CD4-positive, alpha-beta T cell (primary cell): ENCODE measurements at regions not wholly inside any gene's neighbourhood (a gene's known extent, or its start where the extent isn't known, plus 50 kb on each side); places are given as distances from the start of the nearest gene placed in this dataset.

Experiments used
- ATAC-seq: fragments of 200-7000 bp; cut with Tn5 transposase; one replicate; pipeline ENCODE4 v1.10.0; 2022; ENCODE audit warnings: mild to moderate bottlenecking; ENCODE audit not compliant: poor library complexity
- CTCF ChIA-PET: fragments of 350-600 bp; sonication (Branson Sonifier 250); formaldehyde crosslinking; loops from one replicate; lab custom pipeline; 2021; ENCODE audit warnings: antibody characterized with exemption, inconsistent platforms; lab: Charles Lee
- POLR2A ChIA-PET: fragments of 350-600 bp; sonication (Branson Sonifier 250); formaldehyde crosslinking; loops from one replicate; lab custom pipeline; 2021; ENCODE audit warnings: antibody characterized with exemption, inconsistent platforms; lab: Charles Lee
- DNase-seq, 14 experiments: peaks; one replicate each; pipeline ENCODE4 v3.0.0-alpha.2; 2013 to 2020; ENCODE audit warnings: mixed read lengths in 2 of 14
- H3K27ac ChIP-seq, 2 donors: one replicate each; pipeline versions ENCODE4 v1.5.1 to v1.7.0; 2013; ENCODE audit warnings: low read length in 2 of 2, low read depth in 1 of 2, mild to moderate bottlenecking in 1 of 2
- H3K27me3 ChIP-seq, 2 experiments: 1 replicate in 1 of 2; 2 replicates in 1 of 2; pipeline versions ENCODE4 v1.6.1 to v1.7.0; 2013; ENCODE audit warnings: low read length in 2 of 2, control low read depth in 1 of 2, mild to moderate bottlenecking in 1 of 2, moderate library complexity in 1 of 2; ENCODE audit not compliant: insufficient read depth in 2 of 2, control insufficient read depth in 1 of 2
- H3K36me3 ChIP-seq: one replicate; pipeline ENCODE4 v1.6.1; 2013; ENCODE audit warnings: low read length, control low read depth; ENCODE audit not compliant: insufficient read depth
- H3K4me1 ChIP-seq: one replicate; pipeline ENCODE4 v1.6.1; 2013; ENCODE audit warnings: low read length, control low read depth; ENCODE audit not compliant: insufficient read depth
- H3K4me3 ChIP-seq: one replicate; pipeline ENCODE4 v1.5.1; 2013; ENCODE audit warnings: mild to moderate bottlenecking, low read length, moderate library complexity
- H3K9me3 ChIP-seq, 2 experiments: 1 replicate in 1 of 2; 2 replicates in 1 of 2; pipeline versions ENCODE4 v1.6.1 to v1.7.0; 2013; ENCODE audit warnings: low read length in 2 of 2, mild to moderate bottlenecking in 2 of 2, control low read depth in 1 of 2, moderate library complexity in 1 of 2; ENCODE audit not compliant: control insufficient read depth in 1 of 2, insufficient read depth in 1 of 2
- H3K27ac Mint-ChIP-seq: one replicate; pipeline ENCODE4 v1.8.0; 2020; ENCODE audit warnings: mixed read lengths
- H3K27me3 Mint-ChIP-seq: one replicate; pipeline ENCODE4 v1.8.0; 2021; ENCODE audit warnings: mixed read lengths
- H3K36me3 Mint-ChIP-seq: one replicate; pipeline ENCODE4 v1.8.0; 2021; ENCODE audit warnings: low read depth, mixed read lengths
- H3K4me1 Mint-ChIP-seq: one replicate; pipeline ENCODE4 v1.8.0; 2021; ENCODE audit warnings: low read depth, mixed read lengths
- H3K4me3 Mint-ChIP-seq: one replicate; pipeline ENCODE4 v1.8.0; 2020; ENCODE audit warnings: mild to moderate bottlenecking, mixed read lengths
- H3K9me3 Mint-ChIP-seq: one replicate; pipeline ENCODE4 v1.8.0; 2020; ENCODE audit warnings: mixed read lengths
- intact Hi-C, 2 experiments: fragments of 100-400 bp; cut with DNase I in 1 of 2; cut with micrococcal nuclease in 1 of 2; formaldehyde crosslinking; loops; one replicate each; pipeline versions ENCODE4 v1.15.1 to v1.9.0; 2023 to 2025; cut with DNase I, micrococcal nuclease
- TF ChIP-seq, protein P1 (sequence below): fragments of 200-600 bp; IDR thresholded peaks from one replicate; pipeline ENCODE4 v1.8.0; 2022; ENCODE audit warnings: antibody characterized with exemption, mild to moderate bottlenecking

DNA sequence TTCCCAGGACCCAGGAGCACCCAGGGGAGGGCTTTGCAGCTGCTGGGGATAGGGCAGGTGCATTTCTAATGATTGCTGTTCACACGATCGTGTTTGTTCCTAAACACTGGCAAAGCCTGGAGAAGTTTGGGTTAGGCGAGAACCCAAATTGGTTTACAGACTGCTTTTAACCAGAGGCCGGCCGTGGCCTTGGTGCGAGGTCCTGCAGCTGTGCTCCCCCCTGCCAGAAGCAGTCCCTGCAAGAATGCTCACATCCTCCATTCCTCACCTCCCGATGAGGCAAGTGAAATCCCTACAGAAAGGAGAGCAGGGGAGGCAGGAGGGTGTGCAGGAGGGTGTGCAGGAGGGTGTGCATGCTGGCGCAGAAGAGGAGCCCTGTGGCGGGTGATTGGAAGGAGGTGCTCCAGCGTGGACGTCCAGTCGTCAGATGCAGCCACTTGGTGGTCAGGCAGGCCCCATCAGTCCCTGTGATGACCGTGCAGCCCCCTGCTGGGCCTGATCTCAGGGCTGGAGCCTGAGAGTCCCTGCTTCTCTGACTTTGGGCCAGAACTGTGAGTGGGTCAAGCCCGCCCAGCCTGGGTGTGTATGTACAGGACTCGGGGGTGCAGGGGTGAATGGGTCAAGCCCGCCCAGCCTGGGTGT is 55.7 kb upstream of the FRMD1 start:
- Mint-ChIP-seq H3K4me1 (no peaks in the 10 kb centered on the region), H3K9me3 (no peaks in the 10 kb centered on the region), H3K4me3 (no peak overlapping the region), H3K27me3 (peaks cover 20% of the 10 kb centered on the region), H3K36me3 (no peaks in the 10 kb centered on the region), H3K27ac (no peak overlapping the region)
- ATAC-seq (no peak), DNase-seq (no peak)
- POLR2A ChIA-PET = no interaction called here
- TF ChIP-seq, protein P1, sequence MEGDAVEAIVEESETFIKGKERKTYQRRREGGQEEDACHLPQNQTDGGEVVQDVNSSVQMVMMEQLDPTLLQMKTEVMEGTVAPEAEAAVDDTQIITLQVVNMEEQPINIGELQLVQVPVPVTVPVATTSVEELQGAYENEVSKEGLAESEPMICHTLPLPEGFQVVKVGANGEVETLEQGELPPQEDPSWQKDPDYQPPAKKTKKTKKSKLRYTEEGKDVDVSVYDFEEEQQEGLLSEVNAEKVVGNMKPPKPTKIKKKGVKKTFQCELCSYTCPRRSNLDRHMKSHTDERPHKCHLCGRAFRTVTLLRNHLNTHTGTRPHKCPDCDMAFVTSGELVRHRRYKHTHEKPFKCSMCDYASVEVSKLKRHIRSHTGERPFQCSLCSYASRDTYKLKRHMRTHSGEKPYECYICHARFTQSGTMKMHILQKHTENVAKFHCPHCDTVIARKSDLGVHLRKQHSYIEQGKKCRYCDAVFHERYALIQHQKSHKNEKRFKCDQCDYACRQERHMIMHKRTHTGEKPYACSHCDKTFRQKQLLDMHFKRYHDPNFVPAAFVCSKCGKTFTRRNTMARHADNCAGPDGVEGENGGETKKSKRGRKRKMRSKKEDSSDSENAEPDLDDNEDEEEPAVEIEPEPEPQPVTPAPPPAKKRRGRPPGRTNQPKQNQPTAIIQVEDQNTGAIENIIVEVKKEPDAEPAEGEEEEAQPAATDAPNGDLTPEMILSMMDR = no peak
- Histone ChIP-seq H3K36me3 (no peaks in the 10 kb centered on the region), H3K27me3 (peaks cover 12 to 15% of the 10 kb centered on the region in 2 experiments), H3K27ac (no peak overlapping the region), H3K4me1 (no peaks in the 10 kb centered on the region), H3K9me3 (peaks cover 0 to 30% of the 10 kb centered on the region in 2 experiments), H3K4me3 (no peak overlapping the region)
- CTCF ChIA-PET = no interaction called here
- intact Hi-C loops = no loop called here

DNA sequence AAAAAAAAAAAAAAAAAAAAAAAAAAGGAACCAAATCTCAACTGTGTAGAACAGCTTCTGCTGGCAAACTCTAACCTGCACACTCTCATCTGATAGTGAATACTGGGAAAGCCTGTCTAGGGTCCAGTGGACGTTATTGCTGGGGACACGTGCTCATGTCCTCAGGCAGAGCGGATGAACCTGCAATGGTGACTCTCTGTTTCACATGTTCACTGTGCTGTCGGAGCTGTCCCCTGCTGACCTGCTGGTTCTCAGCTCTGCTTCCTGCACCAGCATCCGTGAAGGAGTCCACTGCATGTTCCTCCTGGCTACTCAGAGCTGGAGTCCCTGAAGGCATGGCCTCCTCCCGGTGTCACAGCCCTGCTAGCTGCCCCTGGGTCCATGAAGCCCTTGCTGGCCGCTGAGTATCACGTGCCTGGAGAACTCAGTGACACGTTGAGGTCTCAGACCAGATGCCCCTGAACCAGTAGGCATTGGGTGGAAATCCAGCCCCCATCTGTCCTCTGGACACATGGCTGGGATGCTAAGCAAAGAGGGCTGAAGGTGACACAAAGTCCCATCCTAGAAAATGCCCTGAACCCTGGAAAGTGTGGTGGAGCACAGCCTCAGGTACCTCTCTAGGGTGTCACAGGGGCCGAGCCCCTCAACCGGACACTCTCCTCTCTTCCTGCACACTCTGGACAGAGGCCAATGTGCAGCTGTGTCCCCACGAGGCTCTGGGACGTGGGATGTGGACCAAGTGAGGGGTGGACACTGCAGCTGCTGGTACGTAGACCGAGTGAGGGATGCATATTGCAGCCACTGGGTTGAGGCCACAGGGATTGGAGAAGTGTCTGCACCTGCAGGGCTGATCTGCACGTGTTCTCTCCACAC is 54.9 kb upstream of the FRMD1 start:
- Mint-ChIP-seq H3K4me1 (no peaks in the 10 kb centered on the region), H3K4me3 (no peak overlapping the region), H3K27ac (no peak overlapping the region), H3K27me3 (peaks cover 20% of the 10 kb centered on the region), H3K9me3 (no peaks in the 10 kb centered on the region), H3K36me3 (no peaks in the 10 kb centered on the region)
- ATAC-seq (no peak), DNase-seq (no peak)
- no peak overlapping the region for H3K4me3 ChIP-seq
- no peak overlapping the region for H3K27ac ChIP-seq
- H3K4me1 ChIP-seq = no peaks in the 10 kb centered on the region
- ChIA-PET POLR2A (no interaction called here), CTCF (no interaction called here)
- H3K27me3 ChIP-seq = peaks cover 12 to 15% of the 10 kb centered on the region in 2 experiments
- peaks cover 0 to 30% of the 10 kb centered on the region in 2 experiments for H3K9me3 ChIP-seq
- TF ChIP-seq, protein P1 = no peak
- H3K36me3 ChIP-seq = no peaks in the 10 kb centered on the region
- intact Hi-C loops = no loop called here

DNA sequence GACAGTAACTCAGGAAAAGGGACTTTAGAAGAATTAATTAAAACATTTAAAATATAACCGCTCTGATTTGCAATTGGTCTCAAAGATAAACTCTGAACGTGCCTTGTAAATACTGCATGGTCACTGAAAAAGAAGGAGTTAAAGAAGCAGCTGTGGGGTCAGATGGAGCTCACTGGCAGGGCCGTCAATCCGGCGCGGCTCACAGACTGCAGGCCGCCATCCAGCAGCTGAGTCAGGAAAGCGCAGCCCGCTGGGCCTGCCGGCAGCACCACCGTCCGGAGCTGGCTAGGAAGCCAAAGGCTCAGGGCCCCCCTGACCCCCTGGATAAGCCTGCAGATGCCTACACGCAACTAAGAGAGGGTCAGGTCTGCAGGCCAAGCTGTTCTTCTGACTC is 54.2 kb upstream of the FRMD1 start:
- H3K27me3 ChIP-seq = peaks cover 12 to 15% of the 10 kb centered on the region in 2 experiments
- no peak overlapping the region for H3K27ac ChIP-seq
- no peak overlapping the region for H3K4me3 ChIP-seq
- Mint-ChIP-seq H3K27me3 (peaks cover 20% of the 10 kb centered on the region), H3K9me3 (no peaks in the 10 kb centered on the region), H3K4me3 (no peak overlapping the region), H3K4me1 (no peaks in the 10 kb centered on the region), H3K36me3 (no peaks in the 10 kb centered on the region), H3K27ac (no peak overlapping the region)
- ChIA-PET CTCF (no interaction called here), POLR2A (no interaction called here)
- intact Hi-C loops = no loop called here
- no peaks in the 10 kb centered on the region for H3K4me1 ChIP-seq
- H3K9me3 ChIP-seq = peaks cover 0 to 30% of the 10 kb centered on the region in 2 experiments
- DNase-seq = no peak
- no peak for ATAC-seq
- TF ChIP-seq, protein P1 = no peak
- no peaks in the 10 kb centered on the region for H3K36me3 ChIP-seq
